ENCODE measurements at regions not wholly inside any gene's neighbourhood (a gene's known extent, or its start where the extent isn't known, plus 50 kb on each side); places are given as distances from the start of the nearest gene placed in this dataset.

DNA sequence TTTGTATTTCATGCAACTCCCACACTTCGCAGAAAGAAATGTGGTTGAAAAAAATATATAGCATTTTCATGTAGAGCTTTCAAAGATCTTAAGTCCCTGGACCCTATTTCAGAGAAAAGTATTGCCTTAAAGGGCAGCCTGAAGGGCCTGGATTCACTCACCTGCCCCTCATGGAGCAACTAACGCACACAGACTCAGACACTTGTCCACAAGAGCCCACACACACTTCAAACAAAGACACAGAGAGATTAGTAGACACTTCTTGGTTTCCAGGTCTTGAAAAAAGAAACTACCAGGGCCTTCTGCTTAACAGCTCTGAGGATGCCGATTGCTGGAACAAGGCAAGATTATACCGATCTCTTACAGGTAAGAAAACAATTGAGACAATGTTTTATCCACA is 122.2 kb downstream of the ZBTB18 start:
- peak; percentile 30 for ATAC-seq
- TF ChIP-seq, protein P1, sequence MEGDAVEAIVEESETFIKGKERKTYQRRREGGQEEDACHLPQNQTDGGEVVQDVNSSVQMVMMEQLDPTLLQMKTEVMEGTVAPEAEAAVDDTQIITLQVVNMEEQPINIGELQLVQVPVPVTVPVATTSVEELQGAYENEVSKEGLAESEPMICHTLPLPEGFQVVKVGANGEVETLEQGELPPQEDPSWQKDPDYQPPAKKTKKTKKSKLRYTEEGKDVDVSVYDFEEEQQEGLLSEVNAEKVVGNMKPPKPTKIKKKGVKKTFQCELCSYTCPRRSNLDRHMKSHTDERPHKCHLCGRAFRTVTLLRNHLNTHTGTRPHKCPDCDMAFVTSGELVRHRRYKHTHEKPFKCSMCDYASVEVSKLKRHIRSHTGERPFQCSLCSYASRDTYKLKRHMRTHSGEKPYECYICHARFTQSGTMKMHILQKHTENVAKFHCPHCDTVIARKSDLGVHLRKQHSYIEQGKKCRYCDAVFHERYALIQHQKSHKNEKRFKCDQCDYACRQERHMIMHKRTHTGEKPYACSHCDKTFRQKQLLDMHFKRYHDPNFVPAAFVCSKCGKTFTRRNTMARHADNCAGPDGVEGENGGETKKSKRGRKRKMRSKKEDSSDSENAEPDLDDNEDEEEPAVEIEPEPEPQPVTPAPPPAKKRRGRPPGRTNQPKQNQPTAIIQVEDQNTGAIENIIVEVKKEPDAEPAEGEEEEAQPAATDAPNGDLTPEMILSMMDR (IDR thresholded peaks at IDR 0.05): no peak
- intact Hi-C loops (cut with DNase I): no loop called here

DNA sequence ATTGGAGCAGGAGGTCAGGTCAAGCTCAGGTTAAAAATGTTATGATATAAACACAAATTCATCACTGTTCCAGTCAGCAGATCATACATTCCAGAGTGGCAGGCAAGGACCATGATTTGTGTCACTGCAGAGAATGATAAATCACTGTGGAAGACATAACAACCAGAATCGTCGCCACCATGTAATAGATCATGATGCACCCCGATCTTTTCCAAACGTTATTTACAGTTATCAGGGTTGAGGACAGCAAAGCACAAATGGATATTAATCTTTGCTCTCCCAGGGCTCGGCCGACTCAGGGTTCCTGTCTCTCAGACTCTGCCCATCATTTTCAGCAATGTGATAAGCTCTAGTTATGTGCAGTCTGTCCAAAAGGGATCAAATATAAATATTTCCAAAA is 122.7 kb downstream of the ZBTB18 start:
- Histone ChIP-seq H3K36me3 (no peaks in the 10 kb centered on the region), H3K4me3 (no peak overlapping the region), H3K9me3 (no peaks in the 10 kb centered on the region), H3K27ac (no peak overlapping the region), H3K27me3 (no peaks in the 10 kb centered on the region), H3K4me1 (no peaks in the 10 kb centered on the region)
- intact Hi-C loops (cut with DNase I): no loop called here
- TF ChIP-seq, protein P1 (IDR thresholded peaks at IDR 0.05): no peak
- ATAC-seq: no peak
- DNase-seq: no peak

More for the DNA sequence above, 122.2 kb downstream of the ZBTB18 start:
- H3K4me1 ChIP-seq: no peaks in the 10 kb centered on the region
- no peak for DNase-seq
- no peaks in the 10 kb centered on the region for H3K9me3 ChIP-seq
- no peaks in the 10 kb centered on the region for H3K27me3 ChIP-seq
- no peak overlapping the region for H3K27ac ChIP-seq
- no peaks in the 10 kb centered on the region for H3K36me3 ChIP-seq
- no peak overlapping the region for H3K4me3 ChIP-seq

DNA sequence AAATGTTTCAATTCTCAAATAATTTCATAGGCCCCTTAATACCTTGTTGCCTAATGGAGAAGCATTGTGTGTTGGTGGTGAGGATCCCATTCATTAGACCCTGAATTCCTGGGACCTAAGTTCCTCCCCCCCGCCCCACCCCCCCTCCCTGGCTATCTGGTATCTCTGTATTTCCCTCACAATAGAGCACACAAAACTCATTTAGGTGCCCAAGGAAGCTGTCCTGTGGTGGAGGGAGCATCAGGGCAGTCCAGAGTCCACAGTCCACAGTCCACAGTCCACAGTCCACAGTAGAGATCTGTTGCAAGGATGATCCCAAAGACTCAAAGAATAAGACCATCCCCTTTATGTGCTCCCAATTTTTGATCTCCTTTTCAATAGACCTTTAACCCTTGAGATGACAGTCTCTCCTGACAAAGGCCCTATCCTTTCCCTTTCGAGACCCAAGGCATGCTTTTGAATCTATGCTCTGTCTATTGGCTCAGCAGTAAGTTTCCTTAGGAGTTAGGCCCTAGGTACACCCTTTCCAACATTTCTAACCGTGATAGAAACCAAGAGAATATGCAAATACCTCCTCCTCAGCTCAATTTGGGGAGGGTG is 123.9 kb downstream of the ZBTB18 start:
- intact Hi-C loops (cut with DNase I): no loop called here
- Histone ChIP-seq H3K36me3 (no peaks in the 10 kb centered on the region), H3K9me3 (no peaks in the 10 kb centered on the region), H3K4me3 (no peak overlapping the region), H3K27ac (no peak overlapping the region), H3K4me1 (no peaks in the 10 kb centered on the region), H3K27me3 (no peaks in the 10 kb centered on the region)
- DNase-seq: no peak
- TF ChIP-seq, protein P1 (IDR thresholded peaks at IDR 0.05): no peak
- ATAC-seq: no peak

DNA sequence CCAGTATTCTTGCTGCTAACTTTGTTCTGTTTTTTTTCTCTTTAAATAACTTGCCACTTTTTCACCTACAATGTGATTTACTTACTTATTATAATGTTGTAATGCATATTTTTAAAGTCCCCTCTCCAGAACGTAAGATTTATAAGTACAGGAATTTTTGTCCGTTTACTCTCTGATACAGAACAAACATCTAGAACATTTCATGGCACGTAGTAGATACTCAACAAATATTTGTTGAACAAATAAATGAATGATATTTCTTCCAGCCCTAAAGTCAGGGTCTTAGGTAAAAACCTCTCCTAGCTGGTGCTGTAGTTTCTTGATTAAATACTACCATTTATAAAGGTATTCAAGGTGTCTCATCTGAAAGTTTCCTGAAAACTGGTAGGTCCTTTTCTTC is 125.1 kb downstream of the ZBTB18 start:
- no peaks in the 10 kb centered on the region for H3K9me3 ChIP-seq
- ATAC-seq (no peak), DNase-seq (no peak)
- H3K4me1 ChIP-seq: no peaks in the 10 kb centered on the region
- TF ChIP-seq, protein P1 (IDR thresholded peaks at IDR 0.05): no peak
- intact Hi-C loops (cut with DNase I): no loop called here
- no peak overlapping the region for H3K27ac ChIP-seq
- H3K4me3 ChIP-seq: no peak overlapping the region
- no peaks in the 10 kb centered on the region for H3K36me3 ChIP-seq
- H3K27me3 ChIP-seq: no peaks in the 10 kb centered on the region

DNA sequence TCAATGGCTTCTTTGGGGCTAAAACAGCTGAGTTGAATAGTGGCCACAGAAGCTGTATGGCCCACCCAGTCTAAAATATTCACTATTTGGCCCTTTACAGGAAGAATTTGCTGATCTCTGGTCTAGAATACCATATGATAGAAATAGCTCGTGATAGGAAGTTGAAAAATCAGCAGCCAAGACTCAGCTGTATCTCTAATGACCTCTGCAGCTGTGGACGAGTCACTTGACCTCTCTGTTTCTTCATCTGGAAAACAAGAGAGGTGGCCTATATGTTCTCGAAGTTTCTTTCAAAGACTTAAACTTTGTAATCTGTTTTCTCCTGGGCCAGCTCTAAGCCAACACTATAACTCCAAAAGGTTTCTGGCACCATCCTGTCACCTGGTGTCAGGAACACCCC is 129.2 kb downstream of the ZBTB18 start:
- ATAC-seq: no peak
- Histone ChIP-seq H3K27ac (no peak overlapping the region), H3K27me3 (no peaks in the 10 kb centered on the region)

More for the DNA sequence above, 129.2 kb downstream of the ZBTB18 start:
- no peak for DNase-seq
- TF ChIP-seq, protein P1 (IDR thresholded peaks at IDR 0.05): no peak
- no peaks in the 10 kb centered on the region for H3K4me1 ChIP-seq
- H3K9me3 ChIP-seq: no peaks in the 10 kb centered on the region
- intact Hi-C loops (cut with DNase I): no loop called here
- no peaks in the 10 kb centered on the region for H3K36me3 ChIP-seq
- no peak overlapping the region for H3K4me3 ChIP-seq

All from upper lobe of right lung (tissue), 1 donor.